ENCODE measurements at regions not wholly inside any gene's neighbourhood (a gene's known extent, or its start where the extent isn't known, plus 50 kb on each side); places are given as distances from the start of the nearest gene placed in this dataset.
"Not testable (repeated sequence)": the region's sequence is repeated elsewhere in the genome, so short reads cannot be mapped to it uniquely, and the experiment has no call there.

GRCh38 chr6:3614918-3615317, 136.6 kb downstream of the PXDC1 start:
- Histone ChIP-seq H3K4me2 (no peak overlapping the region), H3K9me2 (no peaks in the 10 kb centered on the region)

DNA sequence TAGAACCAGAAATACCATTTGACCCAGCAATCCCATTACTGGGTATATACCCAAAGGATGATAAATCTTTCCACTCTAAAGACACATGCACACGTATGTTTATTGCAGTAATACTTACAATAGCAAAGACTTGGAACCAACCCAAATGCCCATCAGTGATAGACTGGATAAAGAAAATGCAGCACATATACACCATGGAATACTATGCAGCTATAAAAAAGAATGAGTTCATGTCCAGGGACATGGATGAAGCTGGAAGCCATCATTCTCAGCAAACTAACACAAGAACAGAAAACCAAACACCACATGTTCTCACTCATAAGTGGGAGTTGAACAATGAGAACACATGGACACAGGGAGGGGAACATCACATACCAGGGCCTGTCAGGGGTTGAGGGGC, 137.9 kb downstream of the PXDC1 start:
- H3K9me2 ChIP-seq; CTCF ChIA-PET; H3K4me3 ChIP-seq (ENCODE audit: low read depth in 2 of 2, low read length in 1 of 2); H3K9me3 ChIP-seq; DNase-seq; H4K20me1 ChIP-seq (ENCODE audit: insufficient read depth); H3K27ac ChIP-seq (ENCODE audit: low read depth in 2 of 2, low read length in 1 of 2); H3F3A ChIP-seq (replicated peaks; ENCODE audit: insufficient read depth); H3K4me1 ChIP-seq (ENCODE audit: control insufficient read depth in 1 of 2, insufficient read depth in 2 of 2, low read depth in 1 of 2, low read length in 1 of 2); H2AFZ ChIP-seq (ENCODE audit: low read depth); H3K9ac ChIP-seq; POLR2A ChIA-PET; H3K4me2 ChIP-seq; H3K79me2 ChIP-seq (ENCODE audit: insufficient read depth); H3K36me3 ChIP-seq (replicated peaks in 1 of 2; ENCODE audit: control insufficient read depth in 1 of 2, insufficient read depth in 2 of 2, low read length in 1 of 2): not testable (repeated sequence)
- peaks cover 42% of the 10 kb centered on the region; the same call in 1 of the 2 replicates for H3K27me3 ChIP-seq (ENCODE audit: insufficient read depth)
- WGBS (ENCODE audit: low lambda C conversion rate), result 44% methylated on average over 1 of the region's 1 CpG

More at GRCh38 chr6:3614918-3615317, 136.6 kb downstream of the PXDC1 start:
- Histone ChIP-seq H3K27ac (ENCODE audit: low read depth in 2 of 2, low read length in 1 of 2) (no peak overlapping the region), H3F3A (replicated peaks; ENCODE audit: insufficient read depth) (no peaks in the 10 kb centered on the region), H4K20me1 (ENCODE audit: insufficient read depth) (no peaks in the 10 kb centered on the region), H3K27me3 (ENCODE audit: insufficient read depth) (peaks cover 44% of the 10 kb centered on the region; the same call in 1 of the 2 replicates), H3K9me3 (no peaks in the 10 kb centered on the region), H3K9ac (no peak overlapping the region), H3K36me3 (replicated peaks in 1 of 2; ENCODE audit: control insufficient read depth in 1 of 2, insufficient read depth in 2 of 2, low read length in 1 of 2) (no peaks in the 10 kb centered on the region), H2AFZ (ENCODE audit: low read depth) (no peak overlapping the region), H3K4me1 (ENCODE audit: control insufficient read depth in 1 of 2, insufficient read depth in 2 of 2, low read depth in 1 of 2, low read length in 1 of 2) (no peaks in the 10 kb centered on the region; a peak in 1 of 4 replicates), H3K79me2 (ENCODE audit: insufficient read depth) (no peaks in the 10 kb centered on the region), H3K4me3 (ENCODE audit: low read depth in 2 of 2, low read length in 1 of 2) (no peak overlapping the region)
- CTCF ChIA-PET, result no interaction called here
- WGBS (ENCODE audit: low lambda C conversion rate), result 16% methylated on average over 2 of the region's 2 CpGs
- POLR2A ChIA-PET, result no interaction called here
- DNase-seq, result no peak
- TF ChIP-seq ELF1 (IDR thresholded peaks at IDR 0.05) (no peak), USF2 (IDR thresholded peaks at IDR 0.05; ENCODE audit: borderline replicate concordance, low read depth, low read length) (no peak), RAD21 (IDR thresholded peaks at IDR 0.05; ENCODE audit: low read length) (no peak), GABPA (IDR thresholded peaks at IDR 0.05; ENCODE audit: low read depth) (no peak), EP300 (IDR thresholded peaks at IDR 0.05; ENCODE audit: borderline replicate concordance in 1 of 2, low read depth in 1 of 2, low read length in 1 of 2) (no peak), FOSL2 (IDR thresholded peaks at IDR 0.05; ENCODE audit: borderline replicate concordance, low read depth) (no peak), MAX (IDR thresholded peaks at IDR 0.05; ENCODE audit: low read depth) (no peak), EZH2phosphoT487 (IDR thresholded peaks at IDR 0.05; ENCODE audit: borderline replicate concordance, low read depth) (no peak), PBX3 (IDR thresholded peaks at IDR 0.05) (no peak), JUND (IDR thresholded peaks at IDR 0.05) (no peak), RCOR1 (IDR thresholded peaks at IDR 0.05; ENCODE audit: low read length) (no peak), NFIC (IDR thresholded peaks at IDR 0.05; ENCODE audit: borderline replicate concordance) (no peak), RXRA (IDR thresholded peaks at IDR 0.05; ENCODE audit: borderline replicate concordance, low read depth) (no peak), FOXJ3 (CRISPR knock-in tag; IDR thresholded peaks at IDR 0.05) (no peak), NRF1 (IDR thresholded peaks at IDR 0.05; ENCODE audit: low read depth, low read length) (no peak)
- TF ChIP-seq, protein P1, sequence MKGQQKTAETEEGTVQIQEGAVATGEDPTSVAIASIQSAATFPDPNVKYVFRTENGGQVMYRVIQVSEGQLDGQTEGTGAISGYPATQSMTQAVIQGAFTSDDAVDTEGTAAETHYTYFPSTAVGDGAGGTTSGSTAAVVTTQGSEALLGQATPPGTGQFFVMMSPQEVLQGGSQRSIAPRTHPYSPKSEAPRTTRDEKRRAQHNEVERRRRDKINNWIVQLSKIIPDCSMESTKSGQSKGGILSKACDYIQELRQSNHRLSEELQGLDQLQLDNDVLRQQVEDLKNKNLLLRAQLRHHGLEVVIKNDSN (IDR thresholded peaks at IDR 0.05; ENCODE audit: borderline replicate concordance, low read depth), result no peak

All from SK-N-SH (cell line).